Activated CD4-positive, alpha-beta memory T cell treated with anti-CD3 and anti-CD28 coated beads for 36 hours (primary cell): ENCODE measurements at regions not wholly inside any gene's neighbourhood (a gene's known extent, or its start where the extent isn't known, plus 50 kb on each side); places are given as distances from the start of the nearest gene placed in this dataset.
"Not testable (repeated sequence)": the region's sequence is repeated elsewhere in the genome, so short reads cannot be mapped to it uniquely, and the experiment has no call there.

Experiments used
- CTCF ChIA-PET: fragments of 350-600 bp; sonication (Branson Sonifier 250); formaldehyde crosslinking; loops from one replicate; lab custom pipeline; 2021; ENCODE audit warnings: antibody characterized with exemption, inconsistent platforms; lab: Charles Lee
- POLR2A ChIA-PET: fragments of 350-600 bp; sonication (Branson Sonifier 250); formaldehyde crosslinking; loops from one replicate; lab custom pipeline; 2021; ENCODE audit warnings: antibody characterized with exemption; lab: Charles Lee
- DNase-seq: peaks from one replicate; pipeline ENCODE4 v3.0.0-alpha.2; 2020
- H3K27ac Mint-ChIP-seq: one replicate; pipeline ENCODE4 v1.8.0; 2021; ENCODE audit warnings: mixed read lengths
- H3K27me3 Mint-ChIP-seq: one replicate; pipeline ENCODE4 v1.8.0; 2021; ENCODE audit warnings: mixed read lengths
- H3K36me3 Mint-ChIP-seq: one replicate; pipeline ENCODE4 v1.8.0; 2021; ENCODE audit warnings: mixed read lengths
- H3K4me1 Mint-ChIP-seq: one replicate; pipeline ENCODE4 v1.8.0; 2021; ENCODE audit warnings: low read depth, mixed read lengths
- H3K4me3 Mint-ChIP-seq: one replicate; pipeline ENCODE4 v1.8.0; 2021; ENCODE audit warnings: mild to moderate bottlenecking, mixed read lengths
- H3K9me3 Mint-ChIP-seq: one replicate; pipeline ENCODE4 v1.8.0; 2021; ENCODE audit warnings: mixed read lengths
- intact Hi-C: fragments of 100-400 bp; cut with micrococcal nuclease; formaldehyde crosslinking; loops from one replicate; pipeline ENCODE4 v1.15.1; 2023

- DNase-seq: no peak
- POLR2A ChIA-PET: no interaction called here
- intact Hi-C loops: no loop called here
- no peak overlapping the region for H3K4me3 Mint-ChIP-seq
- peaks cover 2% of the 10 kb centered on the region for H3K27me3 Mint-ChIP-seq
- H3K4me1 Mint-ChIP-seq: no peaks in the 10 kb centered on the region
- peaks cover 5% of the 10 kb centered on the region for H3K9me3 Mint-ChIP-seq
- H3K27ac Mint-ChIP-seq: no peak overlapping the region
- H3K36me3 Mint-ChIP-seq: no peaks in the 10 kb centered on the region
- CTCF ChIA-PET: no interaction called here
These were observed 245.4 kb upstream of the MEIS1 start for GRCh38 chr2:66189553-66189952.

- Mint-ChIP-seq H3K4me1 (no peaks in the 10 kb centered on the region), H3K27ac (no peak overlapping the region), H3K4me3 (no peak overlapping the region), H3K36me3 (no peaks in the 10 kb centered on the region), H3K27me3 (peaks cover 1% of the 10 kb centered on the region), H3K9me3 (peaks cover 4% of the 10 kb centered on the region)
- intact Hi-C loops: no loop called here
- CTCF ChIA-PET: no interaction called here
- POLR2A ChIA-PET: no interaction called here
- DNase-seq: no peak
These were observed 248.4 kb upstream of the MEIS1 start for GRCh38 chr2:66186537-66186936.

- Mint-ChIP-seq H3K27ac (no peak overlapping the region), H3K9me3 (peaks cover 2% of the 10 kb centered on the region), H3K4me1 (no peaks in the 10 kb centered on the region), H3K36me3 (no peaks in the 10 kb centered on the region), H3K27me3 (no peaks in the 10 kb centered on the region), H3K4me3 (no peak overlapping the region)
- ChIA-PET CTCF (no interaction called here), POLR2A (no interaction called here)
- DNase-seq: no peak
- intact Hi-C loops: no loop called here
These were observed 249.3 kb upstream of the MEIS1 start for GRCh38 chr2:66185497-66186054.

GRCh38 chr2:66177128-66177796, 257.7 kb upstream of the MEIS1 start:
- DNase-seq, H3K27ac Mint-ChIP-seq, H3K4me1 Mint-ChIP-seq, CTCF ChIA-PET, H3K27me3 Mint-ChIP-seq, H3K36me3 Mint-ChIP-seq, H3K9me3 Mint-ChIP-seq, H3K4me3 Mint-ChIP-seq, intact Hi-C loops, POLR2A ChIA-PET: not testable (repeated sequence)

- DNase-seq: no peak
- ChIA-PET CTCF (no interaction called here), POLR2A (no interaction called here)
- Mint-ChIP-seq H3K4me3 (no peak overlapping the region), H3K27me3 (no peaks in the 10 kb centered on the region), H3K27ac (no peak overlapping the region), H3K36me3 (no peaks in the 10 kb centered on the region), H3K4me1 (no peaks in the 10 kb centered on the region), H3K9me3 (no peaks in the 10 kb centered on the region)
- intact Hi-C loops: no loop called here
These were observed 260.4 kb upstream of the MEIS1 start for GRCh38 chr2:66174491-66174890.

- no peak for DNase-seq
- no peaks in the 10 kb centered on the region for H3K27me3 Mint-ChIP-seq
These were observed 261.3 kb upstream of the MEIS1 start for GRCh38 chr2:66173645-66174044.

GRCh38 chr2:66171530-66171929, 263.4 kb upstream of the MEIS1 start:
- CTCF ChIA-PET: no interaction called here
- no peak for DNase-seq
- POLR2A ChIA-PET: no interaction called here
- Mint-ChIP-seq H3K4me1 (no peaks in the 10 kb centered on the region), H3K27me3 (no peaks in the 10 kb centered on the region), H3K4me3 (no peak overlapping the region), H3K9me3 (no peaks in the 10 kb centered on the region), H3K36me3 (no peaks in the 10 kb centered on the region), H3K27ac (no peak overlapping the region)
- intact Hi-C loops: no loop called here

More at GRCh38 chr2:66173645-66174044, 261.3 kb upstream of the MEIS1 start:
- ChIA-PET CTCF (no interaction called here), POLR2A (no interaction called here)
- intact Hi-C loops: no loop called here
- Mint-ChIP-seq H3K36me3 (no peaks in the 10 kb centered on the region), H3K27ac (no peak overlapping the region), H3K4me3 (no peak overlapping the region), H3K4me1 (no peaks in the 10 kb centered on the region), H3K9me3 (no peaks in the 10 kb centered on the region)

GRCh38 chr2:66170744-66171330, 264.1 kb upstream of the MEIS1 start:
- Mint-ChIP-seq H3K27me3 (no peaks in the 10 kb centered on the region), H3K4me3 (no peak overlapping the region), H3K36me3 (no peaks in the 10 kb centered on the region), H3K4me1 (no peaks in the 10 kb centered on the region), H3K9me3 (no peaks in the 10 kb centered on the region), H3K27ac (no peak overlapping the region)
- ChIA-PET POLR2A (no interaction called here), CTCF (no interaction called here)
- intact Hi-C loops: no loop called here
- no peak for DNase-seq

- Mint-ChIP-seq H3K9me3 (peaks cover 4% of the 10 kb centered on the region), H3K27me3 (no peaks in the 10 kb centered on the region), H3K36me3 (no peaks in the 10 kb centered on the region), H3K4me3 (no peak overlapping the region), H3K4me1 (no peaks in the 10 kb centered on the region), H3K27ac (no peak overlapping the region)
- ChIA-PET POLR2A (no interaction called here), CTCF (no interaction called here)
- DNase-seq: no peak
- intact Hi-C loops: no loop called here
These were observed 265.8 kb upstream of the MEIS1 start for GRCh38 chr2:66169076-66169475.

- Mint-ChIP-seq H3K4me3 (no peak overlapping the region), H3K36me3 (no peaks in the 10 kb centered on the region), H3K27ac (no peak overlapping the region), H3K27me3 (no peaks in the 10 kb centered on the region), H3K9me3 (peaks cover 4% of the 10 kb centered on the region), H3K4me1 (no peaks in the 10 kb centered on the region)
- ChIA-PET CTCF (no interaction called here), POLR2A (no interaction called here)
- no peak for DNase-seq
- intact Hi-C loops: no loop called here
These were observed 270.5 kb upstream of the MEIS1 start for GRCh38 chr2:66164470-66164869.

- no peak for DNase-seq
- Mint-ChIP-seq H3K4me3 (no peak overlapping the region), H3K36me3 (no peaks in the 10 kb centered on the region), H3K27ac (no peak overlapping the region), H3K4me1 (no peaks in the 10 kb centered on the region), H3K27me3 (no peaks in the 10 kb centered on the region), H3K9me3 (peaks cover 31% of the 10 kb centered on the region)
- intact Hi-C loops: no loop called here
- POLR2A ChIA-PET: no interaction called here
- CTCF ChIA-PET: no interaction called here
These were observed 278.8 kb upstream of the MEIS1 start for GRCh38 chr2:66156171-66156570.

- CTCF ChIA-PET: no interaction called here
These were observed 281.0 kb upstream of the MEIS1 start for GRCh38 chr2:66153941-66154340.

GRCh38 chr2:66145490-66145889, 289.4 kb upstream of the MEIS1 start:
- Mint-ChIP-seq H3K9me3 (peaks cover 3% of the 10 kb centered on the region), H3K4me1 (no peaks in the 10 kb centered on the region), H3K4me3 (no peak overlapping the region), H3K36me3 (no peaks in the 10 kb centered on the region), H3K27me3 (no peaks in the 10 kb centered on the region), H3K27ac (no peak overlapping the region)
- POLR2A ChIA-PET: no interaction called here
- no peak for DNase-seq
- CTCF ChIA-PET: no interaction called here
- intact Hi-C loops: no loop called here

More at GRCh38 chr2:66153941-66154340, 281.0 kb upstream of the MEIS1 start:
- intact Hi-C loops: no loop called here
- H3K4me1 Mint-ChIP-seq: no peaks in the 10 kb centered on the region
- peaks cover 33% of the 10 kb centered on the region for H3K9me3 Mint-ChIP-seq
- no peaks in the 10 kb centered on the region for H3K27me3 Mint-ChIP-seq
- no peak overlapping the region for H3K27ac Mint-ChIP-seq
- POLR2A ChIA-PET: no interaction called here
- H3K4me3 Mint-ChIP-seq: no peak overlapping the region
- H3K36me3 Mint-ChIP-seq: no peaks in the 10 kb centered on the region
- DNase-seq: no peak
